ACHN (cell line): ENCODE measurements at regions not wholly inside any gene's neighbourhood (a gene's known extent, or its start where the extent isn't known, plus 50 kb on each side); places are given as distances from the start of the nearest gene placed in this dataset.

ENCODE experiments used
- DNase-seq: peaks from one replicate; pipeline ENCODE4 v3.0.0-alpha.2; 2015
- in situ Hi-C: cut with HindIII; loops from 2 replicates; pipeline ENCODE4 v1.10.0; 2017; ENCODE audit warnings: low sequenced_read_pairs, low pct_ligation_motif_present, low pct_unique_long_range_greater_than_20kb

DNA sequence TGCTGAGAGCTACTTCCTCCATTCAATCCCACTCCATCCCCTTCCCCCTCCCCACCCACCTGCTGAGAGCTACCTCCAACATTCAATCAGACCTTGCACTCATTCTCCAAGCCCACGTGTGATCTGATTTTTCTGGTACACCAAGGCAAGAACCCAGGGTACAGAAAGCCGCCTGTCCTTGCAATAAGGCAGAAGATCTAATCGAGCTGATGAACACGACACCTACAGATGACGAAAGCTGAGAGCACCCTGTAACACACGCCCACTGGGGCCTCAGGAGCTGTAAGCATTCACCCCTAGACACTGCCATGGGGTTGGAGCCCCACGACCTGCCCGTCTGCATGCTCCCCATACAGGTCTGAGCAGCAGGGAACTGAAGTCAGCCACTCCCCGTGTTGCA is 58.3 kb downstream of the TRIML1 start:
- DNase-seq = no peak
- in situ Hi-C loops = no loop called here

DNA sequence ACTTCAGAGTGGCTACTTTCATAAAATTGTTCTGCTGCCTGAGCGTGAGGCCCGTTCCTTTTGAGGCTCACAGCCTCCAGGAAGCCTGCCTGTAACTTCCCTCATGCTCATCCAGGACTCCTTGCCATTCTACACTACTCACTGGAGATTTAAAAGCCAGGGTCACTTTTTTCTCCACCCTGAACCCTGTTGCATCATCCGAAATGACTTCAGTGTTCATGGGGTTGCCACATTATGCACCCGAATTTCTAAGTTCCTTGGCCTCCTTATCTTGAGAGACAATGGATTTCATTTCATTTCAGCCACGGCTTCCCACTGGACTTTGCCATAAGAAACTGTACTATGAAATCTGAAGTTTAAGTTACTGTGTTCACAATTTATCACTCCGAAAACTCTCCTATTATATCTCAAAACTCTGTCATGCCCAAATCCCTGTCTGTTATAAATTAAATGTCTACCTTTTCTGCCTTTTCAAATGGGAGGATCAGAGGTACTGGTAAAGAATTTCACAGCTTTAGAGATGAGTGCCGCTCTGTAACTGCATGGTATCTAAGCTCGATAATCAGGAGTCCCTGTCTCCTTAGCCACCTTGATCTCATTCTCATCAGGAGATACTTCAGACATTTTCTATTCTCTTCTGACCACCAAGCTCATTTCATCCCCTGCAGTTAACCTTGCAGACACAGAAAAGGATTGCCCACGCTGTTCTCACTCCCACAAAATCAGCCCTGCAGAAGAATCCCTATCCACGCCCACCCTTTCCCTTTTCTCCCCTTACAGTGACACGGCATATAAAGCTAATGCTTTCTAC is 59.9 kb downstream of the TRIML1 start:
- in situ Hi-C loops = no loop called here
- DNase-seq = no peak

GRCh38 chr4:188201851-188202250 is 62.6 kb downstream of the TRIML1 start:
- DNase-seq = no peak
- in situ Hi-C loops = no loop called here

DNA sequence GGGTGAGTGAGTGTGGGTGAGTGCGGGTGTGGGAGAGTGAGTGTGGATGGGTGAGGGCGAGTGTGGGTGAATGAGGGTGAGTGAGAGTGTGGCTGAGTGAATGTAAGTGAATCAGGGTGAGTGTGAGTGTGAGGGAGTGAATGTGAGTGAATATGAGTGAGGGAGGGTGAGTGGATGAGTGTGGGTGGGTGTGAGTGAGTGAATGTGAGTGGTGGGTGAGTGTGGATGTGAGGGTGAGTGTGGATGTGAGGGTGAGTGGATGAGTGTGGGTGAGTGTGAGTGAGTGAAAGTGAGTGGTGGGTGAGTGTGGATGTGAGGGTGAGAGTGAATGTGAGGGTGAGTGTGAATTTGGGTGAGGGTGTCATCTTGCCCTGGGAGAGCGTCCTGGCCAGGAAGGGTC is 67.5 kb downstream of the TRIML1 start:
- no peak for DNase-seq
- in situ Hi-C loops = no loop called here

- in situ Hi-C loops = no loop called here
- DNase-seq = no peak
Observed at GRCh38 chr4:188214861-188215260, 75.6 kb downstream of the TRIML1 start.

- no peak for DNase-seq
- in situ Hi-C loops = no loop called here
Observed at GRCh38 chr4:188218392-188218791, 79.2 kb downstream of the TRIML1 start.

DNA sequence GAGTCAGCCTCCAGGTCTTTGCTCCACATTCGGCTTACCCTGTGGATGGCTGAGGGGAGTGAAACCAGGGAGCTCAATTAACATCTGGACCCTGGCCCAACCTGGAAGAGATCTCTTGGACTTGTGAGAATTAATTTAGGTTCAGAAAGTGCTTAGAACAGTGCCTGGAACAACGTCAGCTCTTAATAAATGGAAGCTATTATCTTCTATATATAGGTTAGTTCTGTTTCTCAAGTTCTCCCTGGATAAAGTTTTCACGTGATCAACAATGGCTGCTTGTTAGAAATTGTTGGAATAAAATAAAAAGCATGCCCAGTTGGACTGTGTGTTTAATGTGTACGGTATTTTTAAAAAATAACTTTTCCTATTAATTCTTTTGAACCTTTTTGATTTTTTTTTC is 80.8 kb downstream of the TRIML1 start:
- no peak for DNase-seq
- in situ Hi-C loops = no loop called here

DNA sequence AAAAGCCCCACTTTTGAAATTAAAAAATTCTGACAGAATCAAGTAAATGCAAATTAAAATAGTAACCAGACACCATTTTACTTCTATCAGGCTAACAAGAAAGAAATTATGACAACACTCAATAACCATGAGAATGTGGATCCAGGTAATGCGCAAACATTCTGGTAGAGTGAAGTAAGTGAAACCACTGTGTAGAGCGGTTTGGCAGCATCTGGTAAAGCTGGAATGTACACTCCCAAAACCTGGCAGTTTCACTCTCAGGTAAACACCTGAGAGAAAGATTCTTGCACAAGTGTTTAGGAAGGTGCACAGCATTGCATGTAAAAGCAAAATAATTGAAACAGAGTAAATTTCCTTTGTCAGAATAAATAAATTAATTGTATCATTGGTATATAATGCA is 81.8 kb downstream of the TRIML1 start:
- no peak for DNase-seq
- in situ Hi-C loops = no loop called here

DNA sequence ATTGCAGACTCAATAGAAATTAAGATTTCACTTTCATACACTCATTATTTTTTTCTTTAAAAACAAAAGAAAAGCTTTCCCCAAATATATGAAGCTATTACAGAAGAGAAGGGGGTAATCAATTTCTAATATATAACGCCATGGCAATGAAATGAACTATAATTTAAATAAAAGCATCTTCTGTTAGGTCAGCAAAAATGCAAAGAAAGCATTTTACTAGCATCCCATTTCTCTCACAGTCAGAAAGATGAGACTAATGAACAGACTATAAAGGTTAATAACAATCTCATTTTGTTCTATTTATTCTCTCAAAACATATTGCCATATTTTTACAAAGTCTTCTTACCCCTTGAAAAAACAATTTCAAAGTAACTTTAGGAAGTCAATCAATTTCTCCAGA is 89.0 kb downstream of the TRIML1 start:
- DNase-seq = no peak
- in situ Hi-C loops = no loop called here

- in situ Hi-C loops = no loop called here
- DNase-seq = no peak
Observed at GRCh38 chr4:188232428-188232827, 93.2 kb downstream of the TRIML1 start.

DNA sequence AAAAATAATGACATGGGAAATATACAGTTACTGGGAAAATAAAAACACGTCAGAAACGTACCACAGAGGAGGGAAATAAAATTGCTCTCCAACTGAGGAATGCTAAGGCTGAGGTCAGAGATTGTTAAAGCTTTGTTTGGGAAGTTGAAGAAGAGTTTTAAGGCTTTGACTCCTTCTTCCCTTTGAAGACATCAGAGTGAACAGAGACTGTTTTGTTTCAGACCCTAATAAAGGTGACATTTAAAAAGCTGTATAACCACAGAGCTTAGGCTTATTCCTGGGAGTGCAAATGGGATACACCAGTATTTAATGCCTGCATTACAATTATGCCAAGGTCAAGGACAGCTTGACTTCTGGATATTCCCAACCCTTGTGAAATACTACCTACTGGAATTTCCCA is 102.8 kb downstream of the TRIML1 start:
- in situ Hi-C loops = no loop called here
- DNase-seq = no peak

GRCh38 chr4:188245651-188246050 is 106.4 kb downstream of the TRIML1 start:
- in situ Hi-C loops = no loop called here
- no peak for DNase-seq

DNA sequence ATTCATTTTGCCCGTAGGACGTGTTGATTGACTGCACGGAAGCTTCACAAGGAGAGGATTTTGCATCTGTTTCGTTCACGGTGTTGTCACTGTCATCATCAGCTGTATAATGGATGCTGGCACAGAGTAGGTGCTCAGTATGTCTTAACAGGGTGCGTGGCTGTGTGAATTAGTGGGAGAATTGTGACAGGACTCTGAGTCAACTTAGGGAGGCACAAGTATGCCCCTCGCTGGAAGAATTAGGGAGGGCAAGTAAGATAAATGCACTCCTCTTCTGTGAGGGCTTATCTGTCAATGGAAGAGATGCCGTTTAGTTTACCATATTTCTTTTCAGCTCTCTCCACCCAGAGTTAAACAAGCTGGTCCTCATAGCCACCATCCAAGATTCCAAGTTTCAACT is 107.2 kb downstream of the TRIML1 start:
- DNase-seq = no peak
- in situ Hi-C loops = no loop called here

GRCh38 chr4:188254211-188254610 is 115.0 kb downstream of the TRIML1 start:
- in situ Hi-C loops = no loop called here
- DNase-seq = no peak

DNA sequence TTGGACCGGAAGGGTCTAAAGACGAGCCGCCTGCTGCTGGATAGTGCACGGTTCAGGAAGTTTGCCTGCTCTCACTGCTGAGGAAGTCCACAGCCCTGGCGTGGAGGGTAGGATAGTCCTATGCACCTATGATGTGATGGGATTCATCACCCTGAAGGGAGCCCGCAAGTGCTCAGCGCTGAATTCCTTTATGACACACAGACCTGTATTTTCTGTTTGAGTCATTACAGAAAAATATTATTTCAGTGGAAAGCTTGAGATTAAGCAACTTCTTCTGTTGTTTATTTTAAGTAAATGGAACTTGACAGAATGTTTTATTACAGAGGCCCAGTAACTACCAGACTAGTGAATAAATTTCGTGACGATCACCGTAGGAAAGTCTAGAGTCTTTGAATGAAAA is 123.2 kb downstream of the TRIML1 start:
- in situ Hi-C loops = no loop called here
- DNase-seq = no peak

GRCh38 chr4:188263321-188263720 is 124.1 kb downstream of the TRIML1 start:
- in situ Hi-C loops = no loop called here

DNA sequence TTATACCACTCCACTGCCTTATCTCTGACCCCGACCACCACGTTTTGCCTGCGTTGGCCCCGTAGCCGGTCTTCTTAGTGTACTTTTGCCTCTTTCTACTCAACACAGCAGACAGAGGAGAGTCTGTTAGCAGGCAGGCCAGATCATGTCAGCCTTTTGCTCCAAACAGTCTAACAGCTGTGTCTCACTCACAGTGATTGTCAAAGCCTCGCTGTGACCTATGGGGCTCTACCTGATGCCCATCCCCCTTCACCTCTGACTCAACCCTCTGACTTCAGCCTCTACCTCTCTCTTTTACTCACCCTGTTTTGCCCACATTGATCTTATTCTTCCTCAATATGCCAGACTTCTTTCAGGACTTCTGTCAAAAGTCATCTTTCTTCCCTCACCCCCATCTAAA is 127.1 kb downstream of the TRIML1 start:
- in situ Hi-C loops = no loop called here

More at GRCh38 chr4:188263321-188263720, 124.1 kb downstream of the TRIML1 start:
- DNase-seq = no peak

GRCh38 chr4:188268131-188268908 is 129.1 kb downstream of the TRIML1 start:
- no peak for DNase-seq
- in situ Hi-C loops = no loop called here

More for the DNA sequence above, 127.1 kb downstream of the TRIML1 start:
- DNase-seq = no peak

- DNase-seq = no peak
- in situ Hi-C loops = no loop called here
Observed at GRCh38 chr4:188270273-188271069, 131.2 kb downstream of the TRIML1 start.
